ENCODE measurements at regions not wholly inside any gene's neighbourhood (a gene's known extent, or its start where the extent isn't known, plus 50 kb on each side); places are given as distances from the start of the nearest gene placed in this dataset.

- TF ChIP-seq PATZ1 (CRISPR knock-in tag; IDR thresholded peaks at IDR 0.05; ENCODE audit: borderline replicate concordance) (no peak), ZNF70 (CRISPR knock-in tag; IDR thresholded peaks at IDR 0.05) (no peak), ISL1 (CRISPR knock-in tag; IDR thresholded peaks at IDR 0.05) (no peak), PPARA (CRISPR knock-in tag; IDR thresholded peaks at IDR 0.05; ENCODE audit: borderline replicate concordance) (no peak), POU6F1 (CRISPR knock-in tag; IDR thresholded peaks at IDR 0.05; ENCODE audit: borderline replicate concordance, low read depth) (no peak), GLIS3 (CRISPR knock-in tag; IDR thresholded peaks at IDR 0.05) (no peak), TCF4 (CRISPR knock-in tag; IDR thresholded peaks at IDR 0.05; ENCODE audit: borderline replicate concordance) (no peak), ARNTL (CRISPR knock-in tag; IDR thresholded peaks at IDR 0.05; ENCODE audit: borderline replicate concordance, low read depth) (no peak), OSR1 (CRISPR knock-in tag; IDR thresholded peaks at IDR 0.05) (no peak), ZNF565 (CRISPR knock-in tag; conservative IDR thresholded peaks at IDR 0.05; ENCODE audit: low read depth) (no peak)
Measured at GRCh38 chr4:90030953-90031352, 96.2 kb upstream of the CCSER1 start (continued).

- TF ChIP-seq GLIS3 (CRISPR knock-in tag; IDR thresholded peaks at IDR 0.05) (no peak), SNAI2 (CRISPR knock-in tag; IDR thresholded peaks at IDR 0.05) (no peak), ISL1 (CRISPR knock-in tag; IDR thresholded peaks at IDR 0.05) (no peak), PPARA (CRISPR knock-in tag; IDR thresholded peaks at IDR 0.05; ENCODE audit: borderline replicate concordance) (no peak), ZFP3 (CRISPR knock-in tag; IDR thresholded peaks at IDR 0.05) (no peak), ZNF8 (CRISPR knock-in tag; IDR thresholded peaks at IDR 0.05) (no peak), TOX (CRISPR knock-in tag; IDR thresholded peaks at IDR 0.05; ENCODE audit: borderline replicate concordance) (no peak), ARNTL (CRISPR knock-in tag; IDR thresholded peaks at IDR 0.05; ENCODE audit: borderline replicate concordance, low read depth) (no peak), ZNF70 (CRISPR knock-in tag; IDR thresholded peaks at IDR 0.05) (no peak), ESRRG (CRISPR knock-in tag; IDR thresholded peaks at IDR 0.05) (no peak), CREB5 (CRISPR knock-in tag; IDR thresholded peaks at IDR 0.05; ENCODE audit: low read depth) (no peak)
- ATAC-seq = no peak
Measured at GRCh38 chr4:90039122-90039521, 88.1 kb upstream of the CCSER1 start.

- TF ChIP-seq POU6F1 (CRISPR knock-in tag; IDR thresholded peaks at IDR 0.05; ENCODE audit: borderline replicate concordance, low read depth) = no peak
- ATAC-seq = no peak
Measured at GRCh38 chr4:90051999-90052398, 75.2 kb upstream of the CCSER1 start.

GRCh38 chr4:90057091-90057490, 70.1 kb upstream of the CCSER1 start:
- no peak for TF ChIP-seq CSRNP3 (CRISPR knock-in tag; IDR thresholded peaks at IDR 0.05)
- no peak for TF ChIP-seq BACH2 (CRISPR knock-in tag; IDR thresholded peaks at IDR 0.05; ENCODE audit: borderline replicate concordance)
- TF ChIP-seq POU6F1 (CRISPR knock-in tag; IDR thresholded peaks at IDR 0.05; ENCODE audit: borderline replicate concordance, low read depth) = no peak
- TF ChIP-seq PPARA (CRISPR knock-in tag; IDR thresholded peaks at IDR 0.05; ENCODE audit: borderline replicate concordance) = no peak
- TF ChIP-seq ZNF8 (CRISPR knock-in tag; IDR thresholded peaks at IDR 0.05) = no peak
- TF ChIP-seq ZFP30 (CRISPR knock-in tag; IDR thresholded peaks at IDR 0.05) = no peak
- no peak for TF ChIP-seq TSHZ2 (CRISPR knock-in tag; IDR thresholded peaks at IDR 0.05)
- TF ChIP-seq OSR1 (CRISPR knock-in tag; IDR thresholded peaks at IDR 0.05) = no peak
- TF ChIP-seq RARB (CRISPR knock-in tag; IDR thresholded peaks at IDR 0.05) = no peak
- no peak for TF ChIP-seq ZC3H10 (CRISPR knock-in tag; IDR thresholded peaks at IDR 0.05)
- no peak for TF ChIP-seq GLIS3 (CRISPR knock-in tag; IDR thresholded peaks at IDR 0.05)
- no peak for TF ChIP-seq TCF4 (CRISPR knock-in tag; IDR thresholded peaks at IDR 0.05; ENCODE audit: borderline replicate concordance)
- TF ChIP-seq ESRRG (CRISPR knock-in tag; IDR thresholded peaks at IDR 0.05) = no peak
- no peak; the same call in 2 of the 3 replicates for ATAC-seq
